Hematopoietic multipotent progenitor cell treated with erythropoietin and hydrocortisone succinate and interleukin-3 and kit ligand, for 4 days (in vitro differentiated cells): ENCODE measurements at regions not wholly inside any gene's neighbourhood (a gene's known extent, or its start where the extent isn't known, plus 50 kb on each side); places are given as distances from the start of the nearest gene placed in this dataset.

Experiments
- DNase-seq: peaks from one replicate; pipeline ENCODE4 v3.0.0-alpha.2; 2015

DNA sequence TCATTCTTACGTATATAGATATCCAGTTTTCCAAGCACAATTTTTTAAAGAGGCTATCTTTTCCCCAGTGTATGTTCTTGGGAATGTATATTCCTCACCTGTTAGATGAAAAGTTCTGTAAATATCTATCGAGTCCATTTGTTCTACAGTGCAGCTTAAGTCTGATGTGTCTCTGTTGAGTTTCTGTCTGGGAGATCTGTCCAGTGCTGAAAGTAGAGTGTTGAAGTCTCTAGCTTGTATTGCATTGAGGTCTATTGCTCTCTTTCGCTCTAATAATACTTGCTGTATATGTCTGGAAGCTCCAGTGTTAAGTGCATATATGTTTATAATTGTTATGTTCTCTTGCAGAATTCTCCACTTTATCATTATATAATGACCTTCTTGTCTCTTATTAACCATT, 373.1 kb downstream of the PPARGC1A start:
- DNase-seq, result no peak

GRCh38 chr4:23504083-23504482, 385.8 kb downstream of the PPARGC1A start:
- DNase-seq, result no peak

DNA sequence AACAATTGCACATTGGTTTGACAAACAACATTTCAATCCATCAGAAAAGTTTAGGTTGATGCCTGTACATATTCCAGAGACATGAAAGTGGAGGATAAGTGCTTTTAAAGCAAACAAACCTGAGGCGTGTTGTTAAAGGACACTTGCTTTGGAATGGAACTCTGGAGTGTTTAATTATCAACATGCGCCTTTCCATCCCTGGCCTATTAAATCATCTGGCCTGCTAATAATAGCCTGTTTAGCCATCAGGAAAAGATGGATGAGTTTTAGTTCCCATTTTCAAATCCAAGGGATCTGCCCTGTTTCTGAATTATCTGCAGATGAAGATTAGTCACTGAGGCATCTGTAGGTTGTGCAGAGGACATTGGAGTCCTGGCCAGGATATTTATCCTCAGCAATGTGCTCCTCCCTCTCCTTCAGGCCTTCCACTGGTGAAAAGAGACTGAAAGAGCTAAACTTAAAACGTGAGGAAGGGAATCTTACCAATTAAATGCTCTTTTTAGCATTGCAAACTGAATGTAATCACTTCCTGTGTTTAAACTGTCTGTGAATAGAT, 388.9 kb downstream of the PPARGC1A start:
- no peak for DNase-seq

DNA sequence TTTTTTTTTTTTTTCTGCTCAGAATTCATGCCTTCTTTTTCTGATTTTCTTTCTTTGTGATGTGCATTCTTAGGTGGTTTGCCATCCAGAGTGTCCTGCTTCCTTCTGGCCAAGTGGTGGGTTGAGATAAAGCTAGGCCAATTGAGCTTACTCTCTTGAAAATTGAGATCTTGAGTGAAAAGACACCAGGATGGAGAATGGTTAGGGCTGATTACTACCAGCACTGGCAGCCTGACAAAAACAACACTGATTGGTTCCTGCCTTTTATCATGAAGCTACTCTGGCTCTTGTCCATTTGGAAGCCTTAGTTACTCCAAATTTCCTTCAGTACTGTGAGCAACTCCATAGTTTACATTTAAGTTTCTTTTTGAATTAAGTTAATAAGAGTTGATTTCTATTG, 404.0 kb downstream of the PPARGC1A start:
- DNase-seq, result no peak

DNA sequence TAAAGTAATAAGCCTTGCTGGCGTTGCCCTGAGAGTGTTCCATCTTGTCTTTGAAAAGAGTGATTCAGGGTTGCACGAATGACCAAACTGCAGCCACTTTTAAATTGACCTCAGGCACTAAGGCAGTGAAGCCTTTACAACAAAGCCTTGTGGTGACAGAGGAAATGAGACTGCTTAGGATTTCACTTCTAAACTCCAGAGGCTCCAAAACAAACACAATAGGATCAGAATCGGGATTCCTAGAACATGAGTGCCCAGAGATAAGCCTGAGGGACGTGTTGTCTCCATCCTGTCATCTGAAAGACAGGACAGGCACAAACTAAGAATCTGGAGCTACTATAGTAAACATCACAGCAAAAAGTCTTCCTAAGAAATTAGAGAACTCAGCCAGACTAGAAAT, 405.2 kb downstream of the PPARGC1A start:
- DNase-seq, result no peak

DNA sequence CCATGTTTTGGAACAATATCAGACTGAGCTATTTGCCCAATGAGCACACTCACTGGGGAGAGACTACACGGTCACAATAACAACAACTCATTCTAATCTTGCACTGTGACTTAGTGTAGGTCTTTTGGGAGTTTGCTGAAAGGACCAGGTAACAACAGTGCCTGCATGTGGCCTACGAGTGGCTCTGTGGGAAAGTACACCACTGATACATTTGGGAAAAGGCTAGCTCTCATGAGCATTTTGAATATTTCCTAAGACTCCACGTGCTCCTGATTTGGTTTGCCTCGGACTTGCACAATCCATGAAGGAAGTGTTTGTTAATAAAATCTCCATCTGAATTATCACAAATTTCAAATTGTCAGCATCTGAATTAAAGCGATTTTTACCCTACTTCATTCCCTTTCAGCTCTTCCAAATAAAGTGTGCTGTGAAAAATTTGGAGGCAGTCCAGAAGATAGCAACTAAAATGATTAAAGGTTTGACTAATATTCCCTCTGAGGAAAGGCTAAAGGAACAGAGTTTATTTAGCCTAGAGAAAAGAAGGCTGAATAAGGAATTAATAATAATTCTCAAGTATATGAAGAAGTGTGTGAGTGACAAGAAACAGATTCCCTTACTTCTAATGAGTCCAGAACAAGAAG, 406.4 kb downstream of the PPARGC1A start:
- no peak for DNase-seq

DNA sequence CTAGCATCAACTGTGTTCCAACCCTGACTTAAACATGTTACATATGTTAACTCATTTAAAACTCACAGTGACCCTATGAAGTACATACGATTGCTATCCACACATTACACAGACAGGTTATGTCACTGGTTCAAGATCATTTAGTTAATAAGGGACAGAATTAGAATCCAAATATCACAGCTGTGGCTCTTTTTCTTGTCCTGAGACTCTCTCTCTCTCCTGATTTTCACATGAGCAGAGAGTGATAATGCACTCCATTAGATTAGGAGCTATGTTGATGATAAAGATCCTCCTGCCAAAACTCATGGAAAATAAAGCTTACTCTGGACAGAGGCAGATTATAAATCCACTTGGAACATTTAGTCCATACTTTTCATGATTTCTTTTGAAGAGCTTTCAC, 408.3 kb downstream of the PPARGC1A start:
- no peak for DNase-seq

GRCh38 chr4:23477905-23478304, 411.9 kb downstream of the PPARGC1A start:
- DNase-seq, result no peak

- DNase-seq, result no peak
These were observed 413.2 kb downstream of the PPARGC1A start for GRCh38 chr4:23476515-23477090.

GRCh38 chr4:23463071-23463470, 426.8 kb downstream of the PPARGC1A start:
- DNase-seq, result no peak

GRCh38 chr4:23458054-23458453, 431.8 kb downstream of the PPARGC1A start:
- DNase-seq, result no peak

DNA sequence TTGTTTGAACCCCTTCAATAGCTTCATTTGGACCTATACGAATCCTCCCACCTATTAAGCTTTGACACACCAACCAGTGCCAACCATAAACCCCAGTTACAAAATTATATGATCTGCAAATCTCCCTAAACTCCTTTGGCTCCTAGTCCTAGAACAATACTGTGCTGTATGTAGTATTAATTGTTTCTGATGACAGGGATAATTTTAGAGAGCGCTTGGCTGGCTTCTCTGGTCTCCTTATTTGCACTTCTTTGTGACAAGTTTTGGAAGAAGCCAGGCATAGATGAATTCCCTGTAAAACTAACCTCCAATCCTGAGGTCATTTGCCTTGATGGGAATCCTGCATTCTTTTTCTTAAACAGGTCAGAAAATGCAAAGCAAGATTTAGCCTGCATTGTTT, 433.0 kb downstream of the PPARGC1A start:
- no peak for DNase-seq

DNA sequence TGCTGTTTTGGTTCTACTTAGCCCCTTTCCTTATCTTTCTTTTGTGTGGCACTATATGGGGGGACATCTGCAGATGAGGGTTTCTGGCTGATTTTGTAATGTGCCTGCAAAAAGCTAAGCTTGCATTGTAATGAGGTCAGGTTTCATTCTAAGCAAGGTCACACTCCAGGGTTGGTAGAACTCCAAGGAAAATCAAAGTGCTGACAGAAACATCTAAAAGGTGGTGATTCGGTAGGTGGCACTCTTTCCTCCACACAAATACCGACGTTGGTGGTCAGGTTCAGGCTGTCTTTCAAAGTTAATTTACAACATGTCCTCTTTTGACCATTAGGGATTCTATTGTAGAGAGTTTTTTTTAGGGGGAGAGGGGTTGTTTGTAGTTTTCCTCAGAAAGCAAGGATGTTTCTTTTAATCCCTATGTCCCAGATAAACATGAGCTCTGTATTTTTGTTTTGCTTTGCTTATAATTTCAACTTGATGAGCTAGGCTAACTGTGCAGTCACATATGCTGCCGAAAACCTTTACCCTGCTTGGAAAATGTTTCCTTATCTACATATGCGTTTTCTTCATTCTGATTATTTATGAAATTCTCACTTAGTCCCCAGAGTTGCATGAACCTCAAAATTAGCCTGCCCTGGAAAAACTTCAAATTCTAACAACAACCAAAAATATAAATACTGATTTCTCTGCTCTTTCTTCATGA, 434.2 kb downstream of the PPARGC1A start:
- DNase-seq, result peak; percentile 0

DNA sequence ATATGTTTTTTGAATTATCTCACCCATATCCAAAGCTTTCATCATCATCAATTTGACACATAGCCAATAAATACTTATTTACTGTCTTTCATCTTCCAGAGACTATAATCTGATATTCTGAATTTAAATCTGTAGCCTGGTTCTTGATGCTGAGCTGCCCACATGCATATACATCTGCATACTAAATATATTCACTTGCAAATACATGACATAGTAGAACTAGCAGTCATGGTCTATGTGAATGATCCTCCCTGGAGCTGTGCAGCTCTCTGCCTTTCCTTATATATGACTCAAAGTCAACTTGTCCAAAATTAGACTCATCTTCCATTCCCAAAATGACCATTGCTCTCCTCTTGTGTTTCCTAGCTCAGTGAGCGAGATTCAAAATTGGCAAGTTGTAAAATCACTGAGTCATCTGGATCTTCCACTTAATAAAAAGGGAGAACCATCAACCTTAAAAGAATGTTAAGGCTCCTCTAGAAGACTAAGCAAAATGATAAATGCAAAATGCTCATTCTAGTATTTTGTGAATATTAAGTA, 448.2 kb downstream of the PPARGC1A start:
- DNase-seq, result no peak

GRCh38 chr4:23438764-23439163, 451.1 kb downstream of the PPARGC1A start:
- DNase-seq, result no peak

- DNase-seq, result no peak
These were observed 460.4 kb downstream of the PPARGC1A start for GRCh38 chr4:23429497-23429896.

DNA sequence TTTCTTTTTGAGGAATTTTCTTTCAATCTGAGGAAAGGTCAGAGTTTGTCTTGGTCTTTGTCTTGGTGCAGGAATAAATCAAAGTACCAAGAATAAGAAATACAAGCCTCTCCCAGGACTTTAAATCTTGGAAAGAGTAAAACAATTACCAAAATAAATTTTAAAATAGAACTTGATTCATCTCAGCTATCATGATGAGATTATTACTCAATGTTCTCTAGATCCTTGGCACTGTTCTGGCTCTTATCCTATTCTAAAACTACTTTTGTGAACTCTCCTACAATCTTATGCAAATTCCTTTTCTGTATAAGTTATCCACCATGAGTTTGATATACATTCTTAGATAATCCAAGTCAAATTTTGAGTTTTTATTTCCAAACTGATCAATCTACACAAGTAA, 464.3 kb downstream of the PPARGC1A start:
- no peak for DNase-seq

GRCh38 chr4:23423540-23423939, 466.3 kb downstream of the PPARGC1A start:
- DNase-seq, result no peak

DNA sequence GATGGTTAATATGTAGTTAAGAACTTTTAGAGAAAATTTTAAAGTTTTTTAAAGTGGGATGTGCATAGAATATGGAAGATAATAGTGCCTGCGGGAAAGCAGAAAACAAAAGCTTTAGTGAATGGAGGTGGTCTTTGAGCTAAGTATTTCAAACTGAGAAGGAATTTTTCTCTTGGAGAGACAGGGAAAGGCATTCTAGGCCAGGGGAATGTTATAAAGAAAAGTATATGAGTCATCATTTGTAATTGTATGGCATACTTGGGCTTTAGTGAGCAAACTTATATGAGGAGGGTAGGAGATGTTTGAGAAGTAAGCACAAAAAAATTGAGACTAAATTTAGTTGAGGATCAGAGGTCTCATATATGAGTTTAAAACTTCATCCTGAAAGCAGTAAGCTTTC, 467.0 kb downstream of the PPARGC1A start:
- DNase-seq, result no peak

- no peak for DNase-seq
These were observed 476.2 kb downstream of the PPARGC1A start for GRCh38 chr4:23413631-23414030.

DNA sequence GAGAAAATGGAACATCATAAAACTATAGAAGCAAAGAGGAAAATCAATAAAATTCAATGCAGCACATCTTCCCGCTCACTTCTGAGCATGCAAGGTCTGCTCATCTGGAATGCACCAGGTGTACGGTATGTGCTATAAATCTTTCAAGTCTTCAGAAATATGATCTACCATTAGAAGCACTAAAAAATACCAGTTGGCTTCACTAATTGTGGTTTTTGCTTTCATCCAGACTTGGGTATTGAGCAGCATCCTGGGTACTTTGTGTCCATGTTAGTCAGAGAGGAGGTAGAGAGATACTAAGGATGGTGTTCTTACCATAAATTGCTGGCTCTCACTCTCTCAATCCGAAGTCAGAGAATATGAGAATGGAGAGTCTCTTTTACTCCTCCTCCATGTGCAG, 477.1 kb downstream of the PPARGC1A start:
- no peak for DNase-seq

GRCh38 chr4:23408913-23409312, 480.9 kb downstream of the PPARGC1A start:
- DNase-seq, result peak; percentile 3

DNA sequence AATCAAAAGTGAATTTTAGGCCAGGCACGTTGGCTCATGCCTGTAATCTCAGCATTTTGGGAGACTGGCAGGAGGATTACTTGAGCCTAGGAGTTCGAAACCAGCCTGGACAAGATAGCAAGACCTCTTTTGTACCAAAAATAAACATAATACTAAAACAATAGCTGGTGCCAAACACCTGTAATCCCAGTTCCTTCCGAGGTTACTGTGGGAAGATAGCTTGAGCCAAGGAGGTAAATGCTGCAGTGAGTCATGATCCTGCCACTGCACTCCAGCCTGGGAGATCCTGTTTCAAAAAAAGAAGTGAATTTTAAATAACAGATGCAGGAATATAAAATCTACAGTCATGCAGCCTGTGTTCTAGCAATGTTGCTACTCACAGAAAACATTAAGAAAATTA, 488.3 kb downstream of the PPARGC1A start:
- DNase-seq, result no peak

DNA sequence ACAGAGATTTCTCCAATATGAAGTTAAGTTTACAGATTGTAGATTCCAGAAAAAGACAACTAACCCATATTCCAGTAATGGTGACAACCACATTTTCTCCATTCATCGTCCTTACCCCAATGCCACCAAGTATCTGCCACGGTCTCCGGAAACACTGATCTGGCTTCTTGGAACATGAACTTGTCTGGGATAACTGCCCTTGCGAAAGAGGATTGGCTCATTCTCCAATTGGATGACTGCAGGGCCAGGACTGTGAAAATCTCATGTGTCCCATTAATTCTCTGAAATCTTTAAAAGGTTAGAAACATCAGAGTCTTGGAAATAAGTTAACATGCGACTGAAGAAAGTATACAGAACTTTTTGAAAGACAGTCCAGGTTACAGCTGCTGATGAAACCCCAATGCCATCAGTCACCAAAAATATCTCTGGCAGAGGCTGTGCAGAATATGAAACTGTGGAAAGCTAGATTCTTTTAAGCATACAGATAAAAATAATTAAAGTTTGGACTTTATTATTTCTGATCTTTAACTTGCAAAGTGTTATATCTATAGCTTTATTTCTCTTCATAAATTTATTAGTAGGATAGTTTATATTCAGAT, 496.9 kb downstream of the PPARGC1A start:
- DNase-seq, result no peak
